ENCODE measurements at regions not wholly inside any gene's neighbourhood (a gene's known extent, or its start where the extent isn't known, plus 50 kb on each side); places are given as distances from the start of the nearest gene placed in this dataset.
"Not testable (repeated sequence)": the region's sequence is repeated elsewhere in the genome, so short reads cannot be mapped to it uniquely, and the experiment has no call there.

GRCh38 chr3:180447136-180447535, 154.8 kb upstream of the TTC14 start:
- Histone ChIP-seq H3K9me3 (replicated peaks; ENCODE audit: control insufficient read depth, insufficient read depth, low read length) (no peaks in the 10 kb centered on the region), H3K9ac (ENCODE audit: control insufficient read depth, insufficient read depth, low read length) (no peak overlapping the region), H3K4me3 (no peak overlapping the region), H3K4me2 (ENCODE audit: control insufficient read depth, insufficient read depth) (no peak overlapping the region), H3K79me2 (ENCODE audit: control insufficient read depth, insufficient read depth, low read length) (no peaks in the 10 kb centered on the region), H3K27me3 (replicated peaks in 1 of 2; ENCODE audit: control insufficient read depth in 2 of 2, insufficient read depth in 2 of 2, low read length in 1 of 2) (no peaks in the 10 kb centered on the region), H4K20me1 (ENCODE audit: control insufficient read depth, insufficient read depth) (no peaks in the 10 kb centered on the region), H3K4me1 (ENCODE audit: control insufficient read depth, insufficient read depth, low read length) (no peaks in the 10 kb centered on the region), H3K36me3 (ENCODE audit: control insufficient read depth in 2 of 2, insufficient read depth in 2 of 2, low read length in 1 of 2) (no peaks in the 10 kb centered on the region), H2AFZ (ENCODE audit: control insufficient read depth, low read depth, low read length) (no peak overlapping the region), H3K27ac (ENCODE audit: control insufficient read depth, insufficient read depth) (no peak overlapping the region)
- no peak for DNase-seq (ENCODE audit: low read depth, low spot score)
- SMC1A ChIA-PET (ENCODE audit: uncharacterized antibody, unreplicated experiment) = interaction anchor here (1.3 kb wide), 1 partner anchor 9 kb away, joined by 3 read pairs; no protein-coding TSS in a partner anchor
- ATAC-seq = no peak
- TF ChIP-seq PRDM15 (CRISPR knock-in tag; IDR thresholded peaks at IDR 0.05) (no peak), NR2C1 (IDR thresholded peaks at IDR 0.05) (no peak), HDGF (IDR thresholded peaks at IDR 0.05) (no peak)
- CTCF ChIA-PET = no interaction called here
- WGBS (ENCODE audit: insufficient coverage, insufficient replicate concordance, low lambda C conversion rate, missing lambda C conversion rate) = 4% methylated on average over 3 of the region's 3 CpGs
- in situ Hi-C loops (cut with MboI) (no loop called here), intact Hi-C loops (cut with micrococcal nuclease; ENCODE audit: unreplicated experiment) (no loop called here)
- no peak for FAIRE-seq
- BruUV-seq (replicated peaks) = no TSS peak
- POLR2A ChIA-PET = no interaction called here
- RAD21 ChIA-PET (ENCODE audit: unreplicated experiment) = no interaction called here

GRCh38 chr3:180448407-180448806, 153.6 kb upstream of the TTC14 start:
- DNase-seq (ENCODE audit: low read depth, low spot score); H3K79me2 ChIP-seq (ENCODE audit: control insufficient read depth, insufficient read depth, low read length); FAIRE-seq; intact Hi-C loops (cut with micrococcal nuclease; ENCODE audit: unreplicated experiment); H2AFZ ChIP-seq (ENCODE audit: control insufficient read depth, low read depth, low read length); CTCF ChIA-PET; H4K20me1 ChIP-seq (ENCODE audit: control insufficient read depth, insufficient read depth); POLR2A ChIA-PET; H3K4me1 ChIP-seq (ENCODE audit: control insufficient read depth, insufficient read depth, low read length); BruUV-seq (replicated peaks); H3K4me2 ChIP-seq (ENCODE audit: control insufficient read depth, insufficient read depth); H3K4me3 ChIP-seq; H3K9me3 ChIP-seq (replicated peaks; ENCODE audit: control insufficient read depth, insufficient read depth, low read length); in situ Hi-C loops (cut with MboI); H3K27ac ChIP-seq (ENCODE audit: control insufficient read depth, insufficient read depth); H3K36me3 ChIP-seq (ENCODE audit: control insufficient read depth in 2 of 2, insufficient read depth in 2 of 2, low read length in 1 of 2); H3K9ac ChIP-seq (ENCODE audit: control insufficient read depth, insufficient read depth, low read length); RAD21 ChIA-PET (ENCODE audit: unreplicated experiment); H3K27me3 ChIP-seq (replicated peaks in 1 of 2; ENCODE audit: control insufficient read depth in 2 of 2, insufficient read depth in 2 of 2, low read length in 1 of 2); ATAC-seq: not testable (repeated sequence)
- SMC1A ChIA-PET (ENCODE audit: uncharacterized antibody, unreplicated experiment) = interaction anchor here (1.3 kb wide), 1 partner anchor 8 kb away, joined by 3 read pairs; no protein-coding TSS in a partner anchor
- 53% methylated on average over 14 of the region's 17 CpGs for WGBS (ENCODE audit: insufficient coverage, insufficient replicate concordance, low lambda C conversion rate, missing lambda C conversion rate)

All from GM12878 (cell line).